Cerebellar cortex (tissue), 1 donor: ENCODE measurements at regions not wholly inside any gene's neighbourhood (a gene's known extent, or its start where the extent isn't known, plus 50 kb on each side); places are given as distances from the start of the nearest gene placed in this dataset.
"Not testable (repeated sequence)": the region's sequence is repeated elsewhere in the genome, so short reads cannot be mapped to it uniquely, and the experiment has no call there.

ENCODE experiments used
- DNase-seq: peaks from one replicate; pipeline ENCODE4 v3.0.0-alpha.2; 2015; ENCODE audit warnings: low spot score

- no peak for DNase-seq
These were observed 248.5 kb upstream of the LMO3 start for GRCh38 chr12:16854465-16854864.

GRCh38 chr12:16849473-16849872 lies 243.5 kb upstream of the LMO3 start:
- DNase-seq: no peak

- no peak for DNase-seq
These were observed 238.9 kb upstream of the LMO3 start for GRCh38 chr12:16844875-16845274.

GRCh38 chr12:16833376-16834015 lies 227.5 kb upstream of the LMO3 start:
- no peak for DNase-seq

- no peak for DNase-seq
These were observed 222.9 kb upstream of the LMO3 start for GRCh38 chr12:16828891-16829290.

- DNase-seq: no peak
These were observed 201.8 kb upstream of the LMO3 start for GRCh38 chr12:16807731-16808130.

GRCh38 chr12:16796168-16796567 lies 190.2 kb upstream of the LMO3 start:
- no peak for DNase-seq

GRCh38 chr12:16789204-16789790 lies 183.3 kb upstream of the LMO3 start:
- no peak for DNase-seq

- DNase-seq: no peak
These were observed 182.7 kb upstream of the LMO3 start for GRCh38 chr12:16788506-16789203.

GRCh38 chr12:16785953-16786352 lies 180.0 kb upstream of the LMO3 start:
- no peak for DNase-seq

- no peak for DNase-seq
These were observed 179.6 kb upstream of the LMO3 start for GRCh38 chr12:16785524-16785923.

- DNase-seq: not testable (repeated sequence)
These were observed 163.2 kb upstream of the LMO3 start for GRCh38 chr12:16769129-16769528.

GRCh38 chr12:16766736-16767135 lies 160.8 kb upstream of the LMO3 start:
- DNase-seq: no peak

GRCh38 chr12:16763901-16764300 lies 157.9 kb upstream of the LMO3 start:
- DNase-seq: no peak

GRCh38 chr12:16756833-16757555 lies 151.0 kb upstream of the LMO3 start:
- no peak for DNase-seq

GRCh38 chr12:16730772-16731171 lies 124.8 kb upstream of the LMO3 start:
- no peak for DNase-seq

GRCh38 chr12:16726879-16727278 lies 120.9 kb upstream of the LMO3 start:
- no peak for DNase-seq

GRCh38 chr12:16719713-16720416 lies 113.9 kb upstream of the LMO3 start:
- no peak for DNase-seq

GRCh38 chr12:16716928-16717327 lies 111.0 kb upstream of the LMO3 start:
- DNase-seq: no peak

- no peak for DNase-seq
These were observed 86.1 kb upstream of the LMO3 start for GRCh38 chr12:16692099-16692498.

- DNase-seq: no peak
These were observed 85.7 kb upstream of the LMO3 start for GRCh38 chr12:16691624-16692023.

GRCh38 chr12:16688200-16688599 lies 82.2 kb upstream of the LMO3 start:
- DNase-seq: no peak
